Gastrocnemius medialis (tissue), 4 donors: ENCODE measurements at regions not wholly inside any gene's neighbourhood (a gene's known extent, or its start where the extent isn't known, plus 50 kb on each side); places are given as distances from the start of the nearest gene placed in this dataset.

Source experiments
- ATAC-seq, 2 donors: fragments of 150-250 bp; one replicate each; pipeline ENCODE4 v1.9.1; 2016
- DNase-seq, 2 donors: peaks; one replicate each; pipeline ENCODE4 v3.0.0-alpha.2; 2019
- H3K27ac ChIP-seq, 4 donors: fragments of 200-600 bp; sonication (generic); 1 replicate in 1 of 4; 2 replicates in 3 of 4; pipeline ENCODE4 v1.5.1; 2016 to 2018; ENCODE audit warnings: mild to moderate bottlenecking in 2 of 4, moderate library complexity in 1 of 4
- H3K27me3 ChIP-seq, 3 donors: fragments of 200-600 bp; sonication (generic) in 2 of 3; 1 replicate in 1 of 3; 2 replicates in 2 of 3; pipeline versions ENCODE4 v1.5.1 to v1.6.0; 2016 to 2019; ENCODE audit warnings: mild to moderate bottlenecking in 1 of 3, moderate library complexity in 1 of 3
- H3K36me3 ChIP-seq, 2 donors: fragments of 200-600 bp; sonication (generic) in 1 of 2; one replicate each; pipeline ENCODE4 v1.5.1; 2017 to 2018
- H3K4me1 ChIP-seq, 2 donors: fragments of 200-600 bp; sonication (generic) in 1 of 2; one replicate each; pipeline ENCODE4 v1.5.1; 2016 to 2017; ENCODE audit warnings: mild to moderate bottlenecking in 2 of 2
- H3K4me3 ChIP-seq, 4 donors: fragments of 200-600 bp; sonication (generic) in 3 of 4; 1 replicate in 1 of 4; 2 replicates in 3 of 4; pipeline ENCODE4 v1.5.1; 2016 to 2019; ENCODE audit warnings: mild to moderate bottlenecking in 2 of 4
- H3K9me3 ChIP-seq, 3 donors: fragments of 200-600 bp; sonication (generic) in 2 of 3; 1 replicate in 1 of 3; 2 replicates in 2 of 3; pipeline ENCODE4 v1.5.1; 2016 to 2019
- POLR2A ChIP-seq, 2 donors: fragments of 450-650 bp; IDR thresholded peaks; one replicate each; pipeline ENCODE4 v1.6.1; 2017; ENCODE audit warnings: antibody characterized with exemption in 2 of 2, mild to moderate bottlenecking in 2 of 2, moderate library complexity in 2 of 2
- in situ Hi-C, 4 donors: fragments of 200-750 bp; cut with MboI; loops; one replicate each; pipeline versions ENCODE4 v1.15.0 to v1.8.0; 2017; ENCODE audit warnings: low sequenced_read_pairs in 4 of 4
- intact Hi-C: fragments of 100-400 bp; cut with DNase I; formaldehyde crosslinking; loops from one replicate; pipeline ENCODE4 v1.15.1; 2023; ENCODE audit warnings: low total_unique reads
- TF ChIP-seq, protein P1 (sequence below), 5 experiments: fragments of 450-650 bp in 3 of 5; fragments of 200-600 bp in 2 of 5; sonication (generic) in 2 of 5; IDR thresholded peaks in 4 of 5; conservative IDR thresholded peaks in 1 of 5; 1 replicate in 4 of 5; 2 replicates in 1 of 5; pipeline ENCODE4 v1.5.1; 2016 to 2019; ENCODE audit warnings: antibody characterized with exemption in 5 of 5, mild to moderate bottlenecking in 3 of 5, moderate library complexity in 3 of 5

DNA sequence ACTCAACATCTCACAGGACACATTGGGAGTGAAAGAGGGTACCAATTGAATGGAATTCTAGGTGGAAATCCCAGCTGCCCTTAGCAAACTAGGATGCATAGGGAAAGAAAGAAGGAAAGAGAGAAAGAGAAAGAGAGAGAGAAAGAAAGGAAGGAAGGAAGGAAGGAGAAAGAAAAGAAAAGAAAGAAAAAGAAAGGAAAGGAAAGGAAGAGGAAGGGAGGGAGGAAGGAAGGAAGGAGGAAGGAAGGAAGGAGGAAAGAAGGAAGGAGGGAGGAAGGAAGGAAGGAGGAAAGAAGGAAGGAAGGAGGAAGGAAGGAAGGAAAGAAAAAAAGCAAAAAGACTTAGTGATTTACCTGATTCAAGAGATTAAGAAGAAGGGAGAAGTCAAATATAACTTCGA, 143.9 kb downstream of the SS18 start:
- no peaks in the 10 kb centered on the region for H3K36me3 ChIP-seq
- intact Hi-C loops (no loop called here), in situ Hi-C loops (no loop called here)
- no peaks in the 10 kb centered on the region for H3K4me1 ChIP-seq
- ATAC-seq (no peak), DNase-seq (no peak)
- no peaks in the 10 kb centered on the region for H3K27me3 ChIP-seq
- no peaks in the 10 kb centered on the region for H3K9me3 ChIP-seq
- H3K4me3 ChIP-seq: no peak overlapping the region
- H3K27ac ChIP-seq: no peak overlapping the region
- no peak for TF ChIP-seq POLR2A (IDR thresholded peaks at IDR 0.05)

GRCh38 chr18:25935356-25935755, 155.1 kb downstream of the SS18 start:
- Histone ChIP-seq H3K36me3 (no peaks in the 10 kb centered on the region), H3K4me1 (no peaks in the 10 kb centered on the region), H3K9me3 (no peaks in the 10 kb centered on the region), H3K4me3 (no peak overlapping the region), H3K27ac (no peak overlapping the region), H3K27me3 (no peaks in the 10 kb centered on the region)
- intact Hi-C loops (no loop called here), in situ Hi-C loops (no loop called here)
- no peak for DNase-seq
- no peak for ATAC-seq
- TF ChIP-seq, protein P1, sequence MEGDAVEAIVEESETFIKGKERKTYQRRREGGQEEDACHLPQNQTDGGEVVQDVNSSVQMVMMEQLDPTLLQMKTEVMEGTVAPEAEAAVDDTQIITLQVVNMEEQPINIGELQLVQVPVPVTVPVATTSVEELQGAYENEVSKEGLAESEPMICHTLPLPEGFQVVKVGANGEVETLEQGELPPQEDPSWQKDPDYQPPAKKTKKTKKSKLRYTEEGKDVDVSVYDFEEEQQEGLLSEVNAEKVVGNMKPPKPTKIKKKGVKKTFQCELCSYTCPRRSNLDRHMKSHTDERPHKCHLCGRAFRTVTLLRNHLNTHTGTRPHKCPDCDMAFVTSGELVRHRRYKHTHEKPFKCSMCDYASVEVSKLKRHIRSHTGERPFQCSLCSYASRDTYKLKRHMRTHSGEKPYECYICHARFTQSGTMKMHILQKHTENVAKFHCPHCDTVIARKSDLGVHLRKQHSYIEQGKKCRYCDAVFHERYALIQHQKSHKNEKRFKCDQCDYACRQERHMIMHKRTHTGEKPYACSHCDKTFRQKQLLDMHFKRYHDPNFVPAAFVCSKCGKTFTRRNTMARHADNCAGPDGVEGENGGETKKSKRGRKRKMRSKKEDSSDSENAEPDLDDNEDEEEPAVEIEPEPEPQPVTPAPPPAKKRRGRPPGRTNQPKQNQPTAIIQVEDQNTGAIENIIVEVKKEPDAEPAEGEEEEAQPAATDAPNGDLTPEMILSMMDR (IDR thresholded peaks at IDR 0.05 in 4 of 5, conservative IDR thresholded peaks at IDR 0.05 in 1 of 5): no peak
- TF ChIP-seq POLR2A (IDR thresholded peaks at IDR 0.05): no peak

DNA sequence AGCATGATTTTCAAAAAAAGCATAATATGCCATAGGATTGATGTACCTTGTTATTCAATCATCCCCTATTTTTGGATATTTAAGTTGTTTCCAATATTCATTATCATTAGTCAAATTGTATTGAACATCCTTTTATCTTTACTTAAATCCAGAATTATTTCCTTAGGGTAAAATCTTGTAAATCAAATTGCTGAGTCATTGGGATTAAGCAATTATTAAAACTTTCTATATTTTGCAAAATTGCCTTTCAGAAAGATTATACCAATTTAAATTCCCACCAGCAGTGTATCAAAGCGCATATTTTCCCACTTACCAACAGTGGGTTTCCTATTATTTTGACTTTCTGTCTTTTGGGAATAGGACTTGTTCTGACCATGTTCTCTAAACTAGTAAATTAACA, 159.3 kb downstream of the SS18 start:
- no peaks in the 10 kb centered on the region for H3K36me3 ChIP-seq
- no peaks in the 10 kb centered on the region for H3K27me3 ChIP-seq
- H3K4me3 ChIP-seq: no peak overlapping the region
- TF ChIP-seq, protein P1 (IDR thresholded peaks at IDR 0.05 in 4 of 5, conservative IDR thresholded peaks at IDR 0.05 in 1 of 5): no peak
- no peak for TF ChIP-seq POLR2A (IDR thresholded peaks at IDR 0.05)
- ATAC-seq: no peak
- no peak overlapping the region for H3K27ac ChIP-seq
- no peak for DNase-seq
- H3K4me1 ChIP-seq: no peaks in the 10 kb centered on the region
- in situ Hi-C loops: no loop called here
- no peaks in the 10 kb centered on the region for H3K9me3 ChIP-seq
- intact Hi-C loops: no loop called here

DNA sequence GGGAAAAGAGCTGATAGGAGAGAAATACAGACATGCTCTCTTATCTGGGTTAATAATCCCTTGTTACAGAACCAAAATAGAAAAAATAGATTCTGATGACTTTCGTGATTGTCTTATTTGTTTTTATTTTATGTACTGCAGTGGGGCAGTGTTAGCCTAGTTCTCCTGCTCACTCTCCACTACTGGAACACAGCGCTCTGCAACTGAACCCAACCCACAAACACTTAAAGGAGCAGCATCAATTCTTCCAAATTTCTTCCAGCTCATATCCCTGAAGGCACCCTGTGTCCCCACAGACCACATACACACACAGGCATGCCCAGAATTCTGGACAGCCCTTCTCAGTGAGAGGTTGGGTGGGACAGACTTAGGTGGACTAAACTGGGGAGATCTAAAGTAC, 160.6 kb downstream of the SS18 start:
- no peak for DNase-seq
- H3K27me3 ChIP-seq: no peaks in the 10 kb centered on the region
- H3K4me1 ChIP-seq: no peaks in the 10 kb centered on the region
- no peak for ATAC-seq
- intact Hi-C loops (no loop called here), in situ Hi-C loops (no loop called here)
- TF ChIP-seq POLR2A (IDR thresholded peaks at IDR 0.05): no peak
- H3K27ac ChIP-seq: no peak overlapping the region
- no peaks in the 10 kb centered on the region for H3K36me3 ChIP-seq
- H3K9me3 ChIP-seq: no peaks in the 10 kb centered on the region
- H3K4me3 ChIP-seq: no peak overlapping the region

GRCh38 chr18:25927830-25928229, 162.6 kb downstream of the SS18 start:
- in situ Hi-C loops: no loop called here
- Histone ChIP-seq H3K4me3 (no peak overlapping the region), H3K9me3 (no peaks in the 10 kb centered on the region), H3K4me1 (no peaks in the 10 kb centered on the region), H3K36me3 (no peaks in the 10 kb centered on the region), H3K27me3 (no peaks in the 10 kb centered on the region), H3K27ac (no peak overlapping the region)
- DNase-seq: no peak
- no peak for ATAC-seq
- intact Hi-C loops: no loop called here
- TF ChIP-seq, protein P1 (IDR thresholded peaks at IDR 0.05 in 4 of 5, conservative IDR thresholded peaks at IDR 0.05 in 1 of 5): no peak
- TF ChIP-seq POLR2A (IDR thresholded peaks at IDR 0.05): no peak

GRCh38 chr18:25923193-25923592, 167.2 kb downstream of the SS18 start:
- Histone ChIP-seq H3K4me1 (no peaks in the 10 kb centered on the region), H3K9me3 (no peaks in the 10 kb centered on the region), H3K27me3 (no peaks in the 10 kb centered on the region), H3K4me3 (no peak overlapping the region), H3K27ac (no peak overlapping the region), H3K36me3 (no peaks in the 10 kb centered on the region)
- no peak for DNase-seq
- in situ Hi-C loops: no loop called here
- ATAC-seq: no peak
- no peak for TF ChIP-seq POLR2A (IDR thresholded peaks at IDR 0.05)
- TF ChIP-seq, protein P1 (IDR thresholded peaks at IDR 0.05 in 4 of 5, conservative IDR thresholded peaks at IDR 0.05 in 1 of 5): no peak
- intact Hi-C loops: no loop called here
